Liver (tissue), 8 donors: ENCODE measurements at regions not wholly inside any gene's neighbourhood (a gene's known extent, or its start where the extent isn't known, plus 50 kb on each side); places are given as distances from the start of the nearest gene placed in this dataset.

Experiments
- DNase-seq: peaks from one replicate; pipeline ENCODE4 v3.0.0-alpha.2; 2017; ENCODE audit warnings: low spot score
- H3K27ac ChIP-seq, 2 donors: one replicate each; pipeline ENCODE4 v1.7.0; 2013; ENCODE audit warnings: inconsistent platforms in 2 of 2, low read length in 2 of 2, control low read depth in 1 of 2, low read depth in 1 of 2, mild to moderate bottlenecking in 1 of 2
- H3K27me3 ChIP-seq, 4 donors: one replicate each; pipeline versions ENCODE4 v1.6.1 to v1.7.0; 2013; ENCODE audit warnings: low read length in 3 of 4, inconsistent platforms in 1 of 4, mild to moderate bottlenecking in 1 of 4, moderate library complexity in 1 of 4; ENCODE audit not compliant: control insufficient read depth in 4 of 4, insufficient read depth in 4 of 4
- H3K36me3 ChIP-seq, 4 donors: one replicate each; pipeline versions ENCODE4 v1.6.1 to v1.7.0; 2013; ENCODE audit warnings: low read length in 3 of 4, mild to moderate bottlenecking in 3 of 4, low read depth in 1 of 4, moderate library complexity in 1 of 4; ENCODE audit not compliant: control insufficient read depth in 4 of 4, insufficient read depth in 3 of 4
- H3K4me1 ChIP-seq, 4 donors: one replicate each; pipeline versions ENCODE4 v1.6.1 to v1.7.0; 2013; ENCODE audit warnings: low read length in 3 of 4, mild to moderate bottlenecking in 3 of 4, moderate library complexity in 1 of 4; ENCODE audit not compliant: control insufficient read depth in 4 of 4, insufficient read depth in 4 of 4
- H3K4me3 ChIP-seq, 3 donors: one replicate each; pipeline versions ENCODE4 v1.6.1 to v1.7.0; 2013; ENCODE audit warnings: low read length in 3 of 3, control low read depth in 1 of 3, low read depth in 1 of 3, mild to moderate bottlenecking in 1 of 3
- H3K9ac ChIP-seq, 2 donors: one replicate each; pipeline ENCODE4 v1.7.0; 2013; ENCODE audit warnings: low read length in 2 of 2, mild to moderate bottlenecking in 2 of 2, moderate library complexity in 2 of 2, control low read depth in 1 of 2, low read depth in 1 of 2
- H3K9me3 ChIP-seq, 4 donors: one replicate each; pipeline versions ENCODE4 v1.6.1 to v1.7.0; 2013; ENCODE audit warnings: low read length in 3 of 4; ENCODE audit not compliant: control insufficient read depth in 4 of 4
- EGR1 ChIP-seq, 2 donors: IDR thresholded peaks; 2 replicates each; pipeline ENCODE4 v1.6.1; 2016 to 2018; ENCODE audit warnings: antibody characterized with exemption in 2 of 2, low read depth in 2 of 2
- FOXA1 ChIP-seq: IDR thresholded peaks from 2 replicates; pipeline ENCODE4 v1.6.1; 2016; ENCODE audit warnings: antibody characterized with exemption
- FOXA2 ChIP-seq: IDR thresholded peaks from 2 replicates; pipeline ENCODE4 v1.6.1; 2016; ENCODE audit warnings: antibody characterized with exemption
- GABPA ChIP-seq, 2 donors: IDR thresholded peaks in 1 of 2; conservative IDR thresholded peaks in 1 of 2; 2 replicates each; pipeline ENCODE4 v1.6.1; 2016; ENCODE audit warnings: antibody characterized with exemption in 2 of 2, mild to moderate bottlenecking in 1 of 2, moderate library complexity in 1 of 2
- HNF4A ChIP-seq, 2 donors: conservative IDR thresholded peaks; 2 replicates each; pipeline ENCODE4 v1.6.1; 2016; ENCODE audit warnings: antibody characterized with exemption in 2 of 2, mild to moderate bottlenecking in 2 of 2
- HNF4G ChIP-seq: IDR thresholded peaks from 2 replicates; pipeline ENCODE4 v1.6.1; 2016; ENCODE audit warnings: antibody characterized with exemption
- JUND ChIP-seq, 2 donors: IDR thresholded peaks; 2 replicates each; pipeline ENCODE4 v1.6.1; 2016; ENCODE audit warnings: antibody characterized with exemption in 2 of 2
- NR2F2 ChIP-seq: IDR thresholded peaks from 2 replicates; pipeline ENCODE4 v1.6.1; 2016; ENCODE audit warnings: antibody characterized with exemption
- RAD21 ChIP-seq, 2 donors: IDR thresholded peaks; 2 replicates each; pipeline ENCODE4 v1.6.1; 2016; ENCODE audit warnings: antibody characterized with exemption in 2 of 2, mild to moderate bottlenecking in 2 of 2
- RXRA ChIP-seq, 2 donors: IDR thresholded peaks; 2 replicates each; pipeline ENCODE4 v1.6.1; 2017 to 2018; ENCODE audit warnings: antibody characterized with exemption in 2 of 2, mild to moderate bottlenecking in 1 of 2
- SP1 ChIP-seq: IDR thresholded peaks from 2 replicates; pipeline ENCODE4 v1.6.1; 2018; ENCODE audit warnings: antibody characterized with exemption, mild to moderate bottlenecking
- TAF1 ChIP-seq: conservative IDR thresholded peaks from 2 replicates; pipeline ENCODE4 v1.6.1; 2016; ENCODE audit warnings: antibody characterized with exemption, mild to moderate bottlenecking
- YY1 ChIP-seq: IDR thresholded peaks from 2 replicates; pipeline ENCODE4 v1.6.1; 2016; ENCODE audit warnings: antibody characterized with exemption, mild to moderate bottlenecking
- WGBS: extraction: QIAGEN DNeasy Blood & Tissue Kit; methylation state at CpG from one replicate; pipeline ENCODE4 v1.1.7; 2013; 5-methylcytosine and 5-hydroxymethylcytosine counted together
- TF ChIP-seq, protein P1 (sequence below): IDR thresholded peaks from 2 replicates; pipeline ENCODE4 v1.6.1; 2016; ENCODE audit warnings: antibody characterized with exemption, mild to moderate bottlenecking
- TF ChIP-seq, protein P2 (sequence below): fragments of 150-350 bp; IDR thresholded peaks from 2 replicates; pipeline ENCODE4 v1.5.1; 2017; ENCODE audit warnings: improper control_type of control experiment, low read depth, low read length; ENCODE audit not compliant: missing input control
- TF ChIP-seq, protein P3 (sequence below): IDR thresholded peaks from 2 replicates; pipeline ENCODE4 v1.6.1; 2016; ENCODE audit warnings: antibody characterized with exemption
- TF ChIP-seq, protein P4 (sequence below): IDR thresholded peaks from 2 replicates; pipeline ENCODE4 v1.6.1; 2016; ENCODE audit warnings: antibody characterized with exemption
- donor health status: healthy.
- donor health status: healthy.
- donor health status: healthy.
- donor health status: healthy.
- donor health status: healthy.

DNA sequence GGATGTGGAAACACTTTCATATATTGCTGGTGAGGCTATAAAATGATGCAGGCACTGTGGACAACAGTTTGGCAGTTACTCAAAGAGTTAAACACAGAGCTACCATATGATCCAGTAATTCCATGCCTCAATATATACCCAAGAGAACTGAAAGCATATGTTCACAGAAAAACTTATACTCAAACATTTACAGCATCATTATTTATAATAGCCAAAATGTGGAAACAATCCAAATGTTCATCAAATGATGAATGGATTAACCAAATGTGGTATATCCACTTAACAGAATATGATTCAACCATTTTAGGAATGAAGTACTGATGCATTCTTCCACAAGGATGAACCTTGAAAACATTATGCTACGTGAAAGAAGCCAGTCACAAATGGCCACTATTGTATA, 603.8 kb downstream of the IQCM start:
- Histone ChIP-seq H3K9me3 (peaks cover 0 to 3% (median 0%) of the 10 kb centered on the region in 4 donors), H3K9ac (no peak overlapping the region), H3K27ac (no peak overlapping the region), H3K4me3 (no peak overlapping the region), H3K36me3 (no peaks in the 10 kb centered on the region), H3K27me3 (no peaks in the 10 kb centered on the region), H3K4me1 (no peaks in the 10 kb centered on the region)
- 51% methylated on average over 1 of the region's 1 CpG for WGBS
- TF ChIP-seq TAF1: no peak
- TF ChIP-seq RAD21 (IDR thresholded peaks at IDR 0.05): no peak
- no peak for TF ChIP-seq FOXA1
- TF ChIP-seq, protein P1, sequence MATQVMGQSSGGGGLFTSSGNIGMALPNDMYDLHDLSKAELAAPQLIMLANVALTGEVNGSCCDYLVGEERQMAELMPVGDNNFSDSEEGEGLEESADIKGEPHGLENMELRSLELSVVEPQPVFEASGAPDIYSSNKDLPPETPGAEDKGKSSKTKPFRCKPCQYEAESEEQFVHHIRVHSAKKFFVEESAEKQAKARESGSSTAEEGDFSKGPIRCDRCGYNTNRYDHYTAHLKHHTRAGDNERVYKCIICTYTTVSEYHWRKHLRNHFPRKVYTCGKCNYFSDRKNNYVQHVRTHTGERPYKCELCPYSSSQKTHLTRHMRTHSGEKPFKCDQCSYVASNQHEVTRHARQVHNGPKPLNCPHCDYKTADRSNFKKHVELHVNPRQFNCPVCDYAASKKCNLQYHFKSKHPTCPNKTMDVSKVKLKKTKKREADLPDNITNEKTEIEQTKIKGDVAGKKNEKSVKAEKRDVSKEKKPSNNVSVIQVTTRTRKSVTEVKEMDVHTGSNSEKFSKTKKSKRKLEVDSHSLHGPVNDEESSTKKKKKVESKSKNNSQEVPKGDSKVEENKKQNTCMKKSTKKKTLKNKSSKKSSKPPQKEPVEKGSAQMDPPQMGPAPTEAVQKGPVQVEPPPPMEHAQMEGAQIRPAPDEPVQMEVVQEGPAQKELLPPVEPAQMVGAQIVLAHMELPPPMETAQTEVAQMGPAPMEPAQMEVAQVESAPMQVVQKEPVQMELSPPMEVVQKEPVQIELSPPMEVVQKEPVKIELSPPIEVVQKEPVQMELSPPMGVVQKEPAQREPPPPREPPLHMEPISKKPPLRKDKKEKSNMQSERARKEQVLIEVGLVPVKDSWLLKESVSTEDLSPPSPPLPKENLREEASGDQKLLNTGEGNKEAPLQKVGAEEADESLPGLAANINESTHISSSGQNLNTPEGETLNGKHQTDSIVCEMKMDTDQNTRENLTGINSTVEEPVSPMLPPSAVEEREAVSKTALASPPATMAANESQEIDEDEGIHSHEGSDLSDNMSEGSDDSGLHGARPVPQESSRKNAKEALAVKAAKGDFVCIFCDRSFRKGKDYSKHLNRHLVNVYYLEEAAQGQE: no peak
- TF ChIP-seq FOXA2: no peak
- no peak for TF ChIP-seq HNF4G
- TF ChIP-seq, protein P2, sequence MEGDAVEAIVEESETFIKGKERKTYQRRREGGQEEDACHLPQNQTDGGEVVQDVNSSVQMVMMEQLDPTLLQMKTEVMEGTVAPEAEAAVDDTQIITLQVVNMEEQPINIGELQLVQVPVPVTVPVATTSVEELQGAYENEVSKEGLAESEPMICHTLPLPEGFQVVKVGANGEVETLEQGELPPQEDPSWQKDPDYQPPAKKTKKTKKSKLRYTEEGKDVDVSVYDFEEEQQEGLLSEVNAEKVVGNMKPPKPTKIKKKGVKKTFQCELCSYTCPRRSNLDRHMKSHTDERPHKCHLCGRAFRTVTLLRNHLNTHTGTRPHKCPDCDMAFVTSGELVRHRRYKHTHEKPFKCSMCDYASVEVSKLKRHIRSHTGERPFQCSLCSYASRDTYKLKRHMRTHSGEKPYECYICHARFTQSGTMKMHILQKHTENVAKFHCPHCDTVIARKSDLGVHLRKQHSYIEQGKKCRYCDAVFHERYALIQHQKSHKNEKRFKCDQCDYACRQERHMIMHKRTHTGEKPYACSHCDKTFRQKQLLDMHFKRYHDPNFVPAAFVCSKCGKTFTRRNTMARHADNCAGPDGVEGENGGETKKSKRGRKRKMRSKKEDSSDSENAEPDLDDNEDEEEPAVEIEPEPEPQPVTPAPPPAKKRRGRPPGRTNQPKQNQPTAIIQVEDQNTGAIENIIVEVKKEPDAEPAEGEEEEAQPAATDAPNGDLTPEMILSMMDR: no peak
- TF ChIP-seq YY1: no peak
- TF ChIP-seq, protein P3, sequence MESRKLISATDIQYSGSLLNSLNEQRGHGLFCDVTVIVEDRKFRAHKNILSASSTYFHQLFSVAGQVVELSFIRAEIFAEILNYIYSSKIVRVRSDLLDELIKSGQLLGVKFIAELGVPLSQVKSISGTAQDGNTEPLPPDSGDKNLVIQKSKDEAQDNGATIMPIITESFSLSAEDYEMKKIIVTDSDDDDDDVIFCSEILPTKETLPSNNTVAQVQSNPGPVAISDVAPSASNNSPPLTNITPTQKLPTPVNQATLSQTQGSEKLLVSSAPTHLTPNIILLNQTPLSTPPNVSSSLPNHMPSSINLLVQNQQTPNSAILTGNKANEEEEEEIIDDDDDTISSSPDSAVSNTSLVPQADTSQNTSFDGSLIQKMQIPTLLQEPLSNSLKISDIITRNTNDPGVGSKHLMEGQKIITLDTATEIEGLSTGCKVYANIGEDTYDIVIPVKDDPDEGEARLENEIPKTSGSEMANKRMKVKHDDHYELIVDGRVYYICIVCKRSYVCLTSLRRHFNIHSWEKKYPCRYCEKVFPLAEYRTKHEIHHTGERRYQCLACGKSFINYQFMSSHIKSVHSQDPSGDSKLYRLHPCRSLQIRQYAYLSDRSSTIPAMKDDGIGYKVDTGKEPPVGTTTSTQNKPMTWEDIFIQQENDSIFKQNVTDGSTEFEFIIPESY: no peak
- TF ChIP-seq NR2F2: no peak
- TF ChIP-seq GABPA (IDR thresholded peaks at IDR 0.05 in 1 of 2, conservative IDR thresholded peaks at IDR 0.05 in 1 of 2): no peak
- TF ChIP-seq, protein P4, sequence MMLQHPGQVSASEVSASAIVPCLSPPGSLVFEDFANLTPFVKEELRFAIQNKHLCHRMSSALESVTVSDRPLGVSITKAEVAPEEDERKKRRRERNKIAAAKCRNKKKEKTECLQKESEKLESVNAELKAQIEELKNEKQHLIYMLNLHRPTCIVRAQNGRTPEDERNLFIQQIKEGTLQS: no peak
- no peak for TF ChIP-seq JUND (IDR thresholded peaks at IDR 0.05)
- TF ChIP-seq EGR1 (IDR thresholded peaks at IDR 0.05; ENCODE audit: low read depth in 2 of 2): no peak
- no peak for TF ChIP-seq RXRA (IDR thresholded peaks at IDR 0.05)
- no peak for TF ChIP-seq SP1
- DNase-seq: no peak

DNA sequence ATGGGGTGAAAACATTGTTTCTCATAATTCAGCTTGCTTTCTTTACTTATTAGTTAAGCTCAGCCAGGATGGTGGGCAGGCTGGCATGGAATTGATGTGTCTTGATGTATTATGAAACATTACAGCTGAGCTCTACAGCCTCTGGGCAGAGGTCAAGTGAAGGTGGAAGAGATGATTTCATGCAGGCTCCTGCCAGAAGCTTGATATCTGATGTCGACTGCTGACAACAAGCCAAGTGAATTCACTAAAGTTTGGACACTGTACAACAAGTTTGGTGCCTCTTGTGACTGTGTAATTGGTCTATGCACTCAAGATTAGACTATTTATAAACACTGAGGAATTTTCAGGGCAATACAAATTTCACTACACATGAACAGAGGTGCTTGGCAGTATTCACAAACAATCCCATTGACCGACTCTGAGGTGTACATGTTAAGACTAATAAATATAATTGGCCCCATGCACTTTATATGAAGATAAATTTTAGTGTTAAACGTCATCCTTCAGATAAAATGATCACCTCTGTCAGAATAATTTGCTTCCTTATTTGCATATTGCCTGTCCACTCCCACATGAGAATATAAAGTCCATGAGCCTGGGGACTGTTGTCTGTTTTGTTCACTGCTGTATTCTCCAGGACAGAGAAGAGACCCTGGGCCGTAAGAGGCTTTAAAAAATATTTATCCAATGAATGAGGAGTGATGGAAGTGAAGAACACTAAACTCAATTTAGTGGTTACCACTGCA, 612.2 kb downstream of the IQCM start:
- TF ChIP-seq, protein P1: no peak
- TF ChIP-seq RAD21 (IDR thresholded peaks at IDR 0.05): no peak
- no peak for TF ChIP-seq JUND (IDR thresholded peaks at IDR 0.05)
- peak in 1 of 2 donors; percentile 6 for TF ChIP-seq HNF4A (conservative IDR thresholded peaks at IDR 0.05)
- TF ChIP-seq, protein P3: no peak
- H3K27ac ChIP-seq: no peak overlapping the region
- DNase-seq: no peak
- WGBS: 39% methylated on average over 4 of the region's 4 CpGs
- no peak overlapping the region for H3K9ac ChIP-seq
- H3K4me1 ChIP-seq: no peaks in the 10 kb centered on the region
- no peaks in the 10 kb centered on the region for H3K9me3 ChIP-seq
- no peaks in the 10 kb centered on the region for H3K27me3 ChIP-seq
- H3K4me3 ChIP-seq: no peak overlapping the region
- H3K36me3 ChIP-seq: no peaks in the 10 kb centered on the region
